Sigmoid colon (tissue), 4 donors: ENCODE measurements at regions not wholly inside any gene's neighbourhood (a gene's known extent, or its start where the extent isn't known, plus 50 kb on each side); places are given as distances from the start of the nearest gene placed in this dataset.

Experiments
- CTCF ChIP-seq, 4 experiments: fragments of 450-650 bp in 3 of 4; fragments of 200-600 bp in 1 of 4; IDR thresholded peaks; one replicate each; pipeline ENCODE4 v1.5.1; 2016 to 2019; ENCODE audit warnings: antibody characterized with exemption in 4 of 4, mild to moderate bottlenecking in 3 of 4, moderate library complexity in 2 of 4
- EP300 ChIP-seq, 4 donors: sonication (generic); formaldehyde crosslinking; IDR thresholded peaks; one replicate each; pipeline ENCODE4 v1.6.1; 2017; ENCODE audit warnings: antibody characterized with exemption in 4 of 4
- POLR2A ChIP-seq, 2 donors: fragments of 450-650 bp; IDR thresholded peaks; one replicate each; pipeline ENCODE4 v1.6.1; 2016; ENCODE audit warnings: antibody characterized with exemption in 2 of 2, mild to moderate bottlenecking in 2 of 2, moderate library complexity in 2 of 2
- POLR2AphosphoS5 ChIP-seq, 4 donors: sonication (generic); formaldehyde crosslinking; IDR thresholded peaks; one replicate each; pipeline ENCODE4 v1.6.1; 2017; ENCODE audit warnings: antibody characterized with exemption in 4 of 4

- TF ChIP-seq CTCF (IDR thresholded peaks at IDR 0.05) (no peak), POLR2AphosphoS5 (IDR thresholded peaks at IDR 0.05) (no peak), POLR2A (IDR thresholded peaks at IDR 0.05) (no peak), EP300 (IDR thresholded peaks at IDR 0.05) (no peak)
Observed at GRCh38 chr5:158380661-158381060, 521.7 kb upstream of the CLINT1 start.
